ENCODE measurements at regions not wholly inside any gene's neighbourhood (a gene's known extent, or its start where the extent isn't known, plus 50 kb on each side); places are given as distances from the start of the nearest gene placed in this dataset.

GRCh38 chr7:109635374-109635773 lies 1065.7 kb downstream of the DNAJB9 start:
- no peaks in the 10 kb centered on the region for H3K36me3 Mint-ChIP-seq

GRCh38 chr7:109637428-109637990 lies 1067.8 kb downstream of the DNAJB9 start:
- no peaks in the 10 kb centered on the region for H3K27me3 Mint-ChIP-seq (ENCODE audit: insufficient read depth, low read depth)
- H3K9me3 Mint-ChIP-seq, result peaks cover 6% of the 10 kb centered on the region
- Histone ChIP-seq H3K79me2 (ENCODE audit: low read depth) (no peaks in the 10 kb centered on the region), H4K20me1 (ENCODE audit: low read depth) (no peaks in the 10 kb centered on the region), H3K4me2 (no peak overlapping the region), H3K27ac (no peak overlapping the region), H3K4me3 (no peak overlapping the region), H3K9me3 (ENCODE audit: low read depth) (no peaks in the 10 kb centered on the region), H3K36me3 (no peaks in the 10 kb centered on the region), H3F3A (ENCODE audit: low read depth) (no peaks in the 10 kb centered on the region), H3K27me3 (no peaks in the 10 kb centered on the region), H3K4me1 (no peaks in the 10 kb centered on the region), H3K9ac (no peak overlapping the region), H2AFZ (replicated peaks) (no peak overlapping the region)
- no peak for TF ChIP-seq CTCF (IDR thresholded peaks at IDR 0.05)
- H3K36me3 Mint-ChIP-seq, result no peaks in the 10 kb centered on the region
- no peak overlapping the region for H3K27ac Mint-ChIP-seq
- no peaks in the 10 kb centered on the region for H3K4me1 Mint-ChIP-seq
- DNase-seq (ENCODE audit: low spot score), result no peak
- no peak overlapping the region for H3K4me3 Mint-ChIP-seq

More at GRCh38 chr7:109635374-109635773, 1065.7 kb downstream of the DNAJB9 start:
- H3K27me3 Mint-ChIP-seq (ENCODE audit: insufficient read depth, low read depth), result no peaks in the 10 kb centered on the region
- Histone ChIP-seq H3K27ac (no peak overlapping the region), H3K9me3 (ENCODE audit: low read depth) (no peaks in the 10 kb centered on the region), H3K4me2 (no peak overlapping the region), H3K27me3 (no peaks in the 10 kb centered on the region), H3K4me3 (no peak overlapping the region), H3K79me2 (ENCODE audit: low read depth) (no peaks in the 10 kb centered on the region), H3K36me3 (no peaks in the 10 kb centered on the region), H2AFZ (replicated peaks) (no peak overlapping the region), H3F3A (ENCODE audit: low read depth) (no peaks in the 10 kb centered on the region), H4K20me1 (ENCODE audit: low read depth) (no peaks in the 10 kb centered on the region), H3K4me1 (no peaks in the 10 kb centered on the region), H3K9ac (no peak overlapping the region)
- H3K4me1 Mint-ChIP-seq, result no peaks in the 10 kb centered on the region
- H3K27ac Mint-ChIP-seq, result no peak overlapping the region
- peaks cover 8% of the 10 kb centered on the region for H3K9me3 Mint-ChIP-seq
- TF ChIP-seq CTCF (IDR thresholded peaks at IDR 0.05), result no peak
- no peak for TF ChIP-seq EZH2 (IDR thresholded peaks at IDR 0.05)
- no peak for TF ChIP-seq EZH2phosphoT487 (IDR thresholded peaks at IDR 0.05)
- H3K4me3 Mint-ChIP-seq, result no peak overlapping the region
- DNase-seq (ENCODE audit: low spot score), result no peak

GRCh38 chr7:109638321-109638720 lies 1068.6 kb downstream of the DNAJB9 start:
- Mint-ChIP-seq H3K36me3 (no peaks in the 10 kb centered on the region), H3K4me3 (no peak overlapping the region), H3K4me1 (no peaks in the 10 kb centered on the region), H3K27ac (no peak overlapping the region), H3K9me3 (no peaks in the 10 kb centered on the region), H3K27me3 (ENCODE audit: insufficient read depth, low read depth) (no peaks in the 10 kb centered on the region)
- H3K4me3 ChIP-seq, result no peak overlapping the region
- H2AFZ ChIP-seq (replicated peaks), result no peak overlapping the region
- H3K9me3 ChIP-seq (ENCODE audit: low read depth), result no peaks in the 10 kb centered on the region
- H3K27ac ChIP-seq, result no peak overlapping the region
- no peaks in the 10 kb centered on the region for H3K27me3 ChIP-seq
- DNase-seq (ENCODE audit: low spot score), result no peak
- no peak overlapping the region for H3K4me2 ChIP-seq
- no peak overlapping the region for H3K9ac ChIP-seq
- H3K4me1 ChIP-seq, result no peaks in the 10 kb centered on the region
- H3K79me2 ChIP-seq (ENCODE audit: low read depth), result no peaks in the 10 kb centered on the region
- H3F3A ChIP-seq (ENCODE audit: low read depth), result no peaks in the 10 kb centered on the region
- no peaks in the 10 kb centered on the region for H4K20me1 ChIP-seq (ENCODE audit: low read depth)
- no peaks in the 10 kb centered on the region for H3K36me3 ChIP-seq
- TF ChIP-seq CTCF (IDR thresholded peaks at IDR 0.05) (no peak), EZH2 (IDR thresholded peaks at IDR 0.05) (no peak), EZH2phosphoT487 (IDR thresholded peaks at IDR 0.05) (no peak)

Measured in neural progenitor cell (in vitro differentiated cells).